Right renal pelvis (tissue), 4 donors: ENCODE measurements at regions not wholly inside any gene's neighbourhood (a gene's known extent, or its start where the extent isn't known, plus 50 kb on each side); places are given as distances from the start of the nearest gene placed in this dataset.
"Not testable (repeated sequence)": the region's sequence is repeated elsewhere in the genome, so short reads cannot be mapped to it uniquely, and the experiment has no call there.

Experiments used
- DNase-seq, 4 donors: peaks; one replicate each; pipeline ENCODE4 v3.0.0-alpha.2; 2013; ENCODE audit warnings: low read depth in 4 of 4, low spot score in 3 of 4, missing footprints in 1 of 4

DNA sequence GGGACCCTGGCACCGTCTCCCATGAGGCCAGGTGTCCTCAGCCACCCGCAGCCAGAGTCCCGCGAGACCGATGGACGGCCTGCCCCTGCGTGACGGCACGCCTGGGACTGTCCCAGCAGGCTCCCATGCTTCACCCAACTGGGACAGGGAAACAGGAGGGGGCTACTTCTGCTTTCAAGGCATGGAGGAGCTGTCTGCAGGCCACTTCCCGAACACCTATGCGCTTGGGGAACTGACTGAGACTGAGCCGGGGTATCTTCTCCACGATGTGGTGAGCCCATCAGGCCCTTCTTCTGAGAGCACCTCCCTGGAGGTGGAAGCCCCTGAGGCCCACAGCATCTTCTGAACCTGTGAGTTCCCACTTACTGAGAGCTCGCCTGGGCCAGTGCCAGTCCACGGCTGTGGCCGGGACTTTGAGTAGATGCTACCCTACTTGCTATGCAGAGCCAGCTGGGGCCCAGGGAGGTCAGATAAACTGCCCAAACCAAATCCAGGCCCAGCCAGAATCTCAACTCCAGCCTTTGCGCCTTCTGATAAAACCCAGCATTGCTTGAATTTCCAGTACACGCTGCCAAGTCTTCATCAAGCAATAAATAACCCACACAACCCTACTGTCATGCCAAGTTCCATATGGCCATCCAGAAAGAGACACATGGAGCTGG lies 85.4 kb upstream of the METTL9 start:
- DNase-seq = not testable (repeated sequence)

DNA sequence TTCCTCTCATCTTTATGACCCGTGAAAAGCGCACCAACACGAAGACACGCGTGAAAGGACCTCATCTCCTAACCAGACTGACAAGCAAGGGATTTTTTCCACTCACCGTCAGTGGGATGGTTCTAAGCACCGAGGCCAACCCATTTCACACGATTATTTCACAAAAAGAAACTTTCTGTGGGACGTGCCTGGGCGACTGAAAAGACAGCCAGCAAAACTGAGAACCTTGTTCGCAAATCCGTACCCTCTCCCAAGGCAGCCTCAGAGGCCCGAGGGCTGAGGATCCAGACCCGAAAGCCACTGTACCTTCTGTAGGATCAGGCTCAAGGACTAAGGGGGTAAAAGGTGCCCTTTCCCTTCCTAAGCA lies 84.9 kb upstream of the METTL9 start:
- DNase-seq = not testable (repeated sequence)

GRCh38 chr16:21516705-21517040 lies 82.7 kb upstream of the METTL9 start:
- not testable (repeated sequence) for DNase-seq

DNA sequence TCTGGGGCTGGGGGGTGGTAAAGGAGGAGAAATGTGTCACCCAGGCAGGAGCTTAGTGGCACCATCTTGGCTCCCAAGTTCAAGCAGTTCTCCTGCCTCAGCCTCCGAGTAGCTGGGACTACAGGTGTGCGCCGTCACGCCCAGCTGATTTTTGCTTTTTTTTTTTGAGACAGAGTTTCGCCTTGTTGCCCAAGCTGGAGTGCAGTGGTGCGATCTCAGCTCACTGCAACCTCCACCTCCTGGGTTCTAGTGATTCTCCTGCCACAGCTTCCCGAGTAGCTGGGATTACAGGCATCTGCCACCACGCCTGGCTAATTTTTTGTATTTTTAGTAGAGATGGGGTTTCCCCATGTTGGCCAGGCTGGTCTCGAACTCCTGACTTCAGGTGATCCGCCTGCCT lies 82.1 kb upstream of the METTL9 start:
- DNase-seq = not testable (repeated sequence)

DNA sequence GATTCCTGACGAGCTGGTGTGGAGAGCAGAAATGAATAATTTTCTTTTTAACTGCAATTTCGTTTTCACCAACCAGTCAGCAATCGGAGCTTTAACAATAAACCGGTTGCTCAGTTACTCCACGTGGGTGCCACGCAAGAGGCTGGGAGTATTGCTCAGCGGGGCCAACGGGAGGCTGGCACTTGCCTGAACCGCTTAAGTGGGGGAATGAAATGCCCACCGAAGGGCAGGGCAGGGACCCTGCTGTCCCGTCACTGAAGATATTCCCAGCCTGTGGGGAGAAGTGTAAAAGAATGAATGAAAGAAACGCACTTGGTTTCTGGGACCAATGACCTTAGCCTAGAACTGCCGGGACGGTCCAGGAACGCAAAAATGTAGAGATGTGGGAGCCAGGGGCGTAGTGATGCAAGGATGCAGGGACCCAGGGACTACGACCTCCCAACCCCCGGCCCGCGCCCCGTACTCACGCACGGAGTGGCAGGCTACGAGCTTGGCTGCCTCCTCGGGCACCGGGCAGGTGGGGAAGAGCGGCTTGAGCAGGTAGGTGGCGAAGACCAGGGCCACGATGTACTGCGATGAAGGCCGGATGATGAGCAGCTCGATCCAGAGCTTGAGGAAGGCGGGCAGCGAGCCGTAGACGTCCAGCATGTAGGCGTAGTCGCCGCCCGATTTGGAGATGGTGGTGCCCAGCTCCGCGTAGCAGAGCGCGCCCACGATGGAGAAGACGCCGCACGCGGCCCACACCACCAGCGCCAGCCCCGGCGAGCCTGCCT lies 79.8 kb upstream of the METTL9 start:
- DNase-seq = not testable (repeated sequence)

DNA sequence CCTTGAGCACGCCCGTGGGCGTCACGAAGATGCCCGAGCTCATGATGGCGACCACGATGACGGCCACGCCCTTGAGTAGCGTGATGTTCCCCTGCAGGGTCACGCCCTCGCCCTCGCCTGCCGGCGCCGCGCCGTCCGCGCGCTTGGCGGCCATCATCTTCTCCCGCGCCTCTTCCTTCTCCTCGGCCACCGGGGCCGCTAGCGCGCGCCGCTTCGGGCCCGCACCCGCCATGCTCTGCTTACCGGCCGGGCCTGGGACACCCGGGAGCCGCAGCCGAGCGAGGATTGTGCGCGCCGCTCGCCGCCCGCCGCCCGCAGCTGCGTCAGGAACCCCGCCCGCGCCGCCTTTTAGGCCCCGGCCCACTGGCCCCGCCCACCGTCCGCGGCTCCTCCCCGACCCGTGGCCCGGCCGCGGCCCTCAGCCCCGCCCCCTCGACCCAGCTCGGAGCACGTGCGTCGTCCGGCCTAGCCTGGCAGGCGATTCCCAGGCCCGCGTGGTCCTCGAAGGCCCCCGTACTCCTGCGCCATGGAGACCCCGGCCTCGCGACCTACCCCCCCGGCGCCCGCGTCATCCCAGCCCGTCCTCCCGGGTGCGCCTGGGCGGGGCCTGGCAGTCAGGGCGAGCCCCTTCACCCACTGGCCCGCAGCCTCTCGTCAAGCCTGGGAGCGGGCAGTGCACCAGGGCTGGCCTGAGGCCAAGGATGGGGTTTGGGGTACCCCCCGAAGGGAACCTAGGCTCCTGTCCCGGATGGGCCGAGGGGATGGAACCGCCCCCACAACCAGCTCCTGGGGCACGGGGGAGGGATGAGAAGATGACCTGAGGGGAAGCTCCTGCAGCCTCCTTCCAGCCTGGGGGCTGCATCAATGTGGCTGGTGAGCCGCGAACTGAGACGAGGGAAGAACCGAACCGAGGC lies 79.0 kb upstream of the METTL9 start:
- DNase-seq = peak; percentile 86 to 95 (median 92)

- not testable (repeated sequence) for DNase-seq
Measured at GRCh38 chr16:21521048-21521389, 78.4 kb upstream of the METTL9 start.

DNA sequence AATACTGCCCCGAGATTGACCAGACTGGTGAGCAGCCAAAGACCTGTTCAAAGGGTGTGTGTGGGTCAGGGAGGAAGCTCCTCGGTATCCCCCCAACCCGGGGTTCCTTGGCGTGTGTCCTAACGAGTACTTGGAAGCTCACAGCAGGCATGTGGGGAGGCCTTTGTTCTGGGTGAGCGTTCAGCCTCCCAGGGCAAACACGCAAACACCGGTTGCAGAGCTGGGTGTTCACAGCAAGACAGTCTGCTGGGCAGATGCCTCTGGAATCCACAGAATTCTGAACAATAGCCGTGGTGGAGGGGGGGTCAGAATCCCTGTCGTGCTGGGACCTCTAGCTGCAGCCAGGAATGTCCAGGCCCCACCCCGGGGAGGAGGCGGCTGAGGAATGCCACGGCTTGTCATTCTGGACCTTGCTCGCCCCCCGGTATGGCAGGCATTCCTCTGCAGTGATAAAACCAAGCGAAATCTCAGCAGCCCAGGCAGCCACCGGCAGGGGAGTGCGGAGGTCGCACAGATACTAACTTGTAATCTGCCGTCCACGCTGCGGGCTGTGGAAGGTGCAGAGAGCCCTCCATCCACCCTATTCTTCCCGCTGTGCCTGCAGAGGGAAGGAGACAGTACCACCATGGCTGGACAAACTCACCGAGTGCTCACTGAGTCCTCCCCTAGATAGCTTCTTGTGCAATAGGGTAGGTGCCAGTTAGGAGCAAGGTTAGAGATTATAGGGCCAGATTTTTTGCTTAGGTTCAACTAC lies 77.8 kb upstream of the METTL9 start:
- DNase-seq = not testable (repeated sequence)

- not testable (repeated sequence) for DNase-seq
Measured at GRCh38 chr16:21522846-21523245, 76.5 kb upstream of the METTL9 start.

- no peak for DNase-seq
Measured at GRCh38 chr16:21523411-21524067, 75.8 kb upstream of the METTL9 start.

DNA sequence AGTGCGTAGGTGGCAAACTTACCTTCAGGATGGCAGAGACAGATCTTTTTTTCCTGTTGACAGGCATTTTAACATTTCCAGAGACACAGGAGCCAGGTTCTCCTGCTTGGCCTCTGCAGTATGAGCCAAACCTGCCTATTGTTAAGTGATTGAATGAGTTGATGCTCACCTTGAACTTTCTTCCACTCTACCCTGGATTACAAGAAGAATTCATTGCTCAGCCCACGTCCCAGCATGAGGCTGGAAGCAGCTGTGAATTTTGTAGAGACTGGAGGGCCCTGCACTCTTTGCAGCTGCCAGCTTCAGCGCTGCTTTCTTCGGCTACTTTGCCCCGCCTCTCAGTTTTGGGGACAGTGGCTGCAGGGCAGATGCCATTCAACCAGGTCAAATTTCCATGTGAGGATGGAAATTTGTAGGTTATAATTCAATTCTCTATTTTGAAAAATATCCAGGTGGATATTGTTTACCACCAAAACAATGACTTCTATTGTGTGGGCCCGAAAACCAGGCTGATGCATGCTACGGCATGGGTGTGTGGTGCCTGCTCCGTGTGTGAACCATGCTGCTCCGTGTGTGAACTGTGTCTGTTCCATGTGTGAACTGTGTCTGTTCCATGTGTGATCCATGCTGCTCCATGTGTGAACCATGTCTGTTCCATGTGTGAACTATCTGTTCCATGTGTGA lies 75.2 kb upstream of the METTL9 start:
- DNase-seq = no peak

GRCh38 chr16:21524752-21525028 lies 74.7 kb upstream of the METTL9 start:
- not testable (repeated sequence) for DNase-seq

GRCh38 chr16:21525029-21525895 lies 74.1 kb upstream of the METTL9 start:
- DNase-seq = not testable (repeated sequence)

DNA sequence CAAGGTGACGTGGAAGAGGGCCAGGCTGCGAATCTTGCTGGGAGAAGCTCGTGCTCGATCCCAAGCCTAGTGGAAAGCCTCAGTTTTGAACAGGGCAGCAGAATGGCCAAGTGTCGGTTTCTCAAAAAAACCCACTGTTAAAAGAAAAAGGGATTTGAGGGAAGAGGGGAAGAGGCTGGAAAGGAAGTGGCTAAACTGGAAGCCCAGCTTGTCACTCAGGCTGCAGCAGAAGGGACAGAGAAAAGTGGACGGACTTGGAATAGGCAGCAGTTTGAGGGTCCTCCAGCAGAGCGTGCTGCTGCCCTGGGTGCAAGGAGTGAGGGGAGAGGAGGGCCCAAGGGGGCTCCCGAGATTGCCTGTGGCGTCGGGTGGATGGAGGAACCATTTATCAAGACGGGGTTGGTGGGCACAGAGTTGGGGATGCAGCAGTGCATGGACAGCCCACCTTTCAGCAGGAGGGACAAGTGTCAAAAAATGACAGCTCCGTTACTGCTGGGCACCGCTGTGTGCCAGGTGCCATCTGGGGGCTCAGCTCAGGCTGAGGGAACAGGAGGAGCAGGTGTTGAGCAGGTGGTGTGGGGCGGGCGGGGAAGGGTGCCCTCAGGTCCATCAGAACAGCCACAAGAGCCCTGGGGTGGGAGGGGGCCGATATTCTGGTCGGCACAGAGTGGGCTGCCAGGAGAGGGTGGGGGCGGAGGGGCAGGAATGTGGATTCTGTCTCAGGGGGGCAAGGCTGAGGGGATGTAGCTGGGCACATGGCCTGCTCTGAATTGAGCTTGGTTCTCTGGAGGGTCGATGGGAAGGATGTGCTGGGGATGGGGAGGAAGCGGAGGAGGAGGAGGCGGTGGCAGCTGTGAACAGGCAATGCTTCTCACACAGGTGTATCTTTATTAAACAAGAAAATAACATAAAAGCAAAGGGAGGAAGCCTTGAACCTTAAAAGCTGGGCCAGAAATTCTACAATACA lies 73.1 kb upstream of the METTL9 start:
- DNase-seq = not testable (repeated sequence)

DNA sequence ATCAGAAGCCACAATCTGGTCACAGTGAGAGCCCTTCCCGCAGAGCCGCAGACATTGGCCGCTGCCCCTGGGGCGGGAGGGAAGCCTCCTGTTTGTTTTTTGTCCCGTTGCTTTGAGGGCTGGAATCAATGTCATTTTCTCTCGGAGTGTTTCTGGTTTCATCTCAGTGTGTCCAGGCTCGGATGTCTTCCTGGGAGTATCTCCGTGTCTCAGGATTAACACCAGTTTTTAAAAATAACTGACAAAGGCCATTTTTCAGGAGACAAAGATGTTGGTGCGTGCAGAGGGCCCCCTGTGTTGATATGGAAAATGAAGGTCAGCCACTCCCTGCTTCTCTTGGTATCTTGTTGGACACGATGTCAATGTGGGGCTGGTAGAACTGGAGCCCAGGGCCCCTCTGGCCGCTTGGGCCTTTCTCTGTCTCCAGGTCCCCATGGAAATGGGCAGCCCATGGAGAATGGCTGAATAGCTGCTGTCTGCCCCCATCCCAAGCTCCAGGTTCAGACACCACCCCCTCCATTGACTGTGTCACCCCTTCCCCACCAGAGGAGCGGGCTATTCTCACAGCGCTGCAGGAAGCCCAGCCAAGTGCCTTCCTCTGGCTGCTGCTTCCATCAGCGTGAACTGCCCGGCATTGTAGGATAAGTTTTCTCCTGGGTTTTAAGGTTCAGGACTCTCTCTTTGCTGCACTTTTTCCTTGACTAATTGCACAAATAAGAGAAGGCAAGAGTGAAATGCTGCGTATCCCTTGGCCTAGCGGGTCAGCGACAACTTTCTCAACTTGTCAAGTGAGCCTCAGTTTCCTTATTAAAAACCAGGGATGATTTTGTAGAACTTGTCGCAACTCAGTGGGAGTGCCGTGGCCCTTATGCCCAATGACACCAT lies 72.2 kb upstream of the METTL9 start:
- DNase-seq = no peak

GRCh38 chr16:21529060-21529658 lies 70.2 kb upstream of the METTL9 start:
- DNase-seq = not testable (repeated sequence)
